AG09319 (cell line): ENCODE measurements at regions not wholly inside any gene's neighbourhood (a gene's known extent, or its start where the extent isn't known, plus 50 kb on each side); places are given as distances from the start of the nearest gene placed in this dataset.
"Not testable (repeated sequence)": the region's sequence is repeated elsewhere in the genome, so short reads cannot be mapped to it uniquely, and the experiment has no call there.

ENCODE experiments used
- DNase-seq: peaks from one replicate; pipeline ENCODE4 v3.0.0-alpha.2; 2010; ENCODE audit warnings: low read depth; ENCODE audit errors: extremely low read depth
- TF ChIP-seq, protein P1 (sequence below): IDR thresholded peaks from 2 replicates; pipeline ENCODE4 v1.5.1; 2011; ENCODE audit warnings: low read depth, mild to moderate bottlenecking, inconsistent platforms, low read length, moderate library complexity

DNA sequence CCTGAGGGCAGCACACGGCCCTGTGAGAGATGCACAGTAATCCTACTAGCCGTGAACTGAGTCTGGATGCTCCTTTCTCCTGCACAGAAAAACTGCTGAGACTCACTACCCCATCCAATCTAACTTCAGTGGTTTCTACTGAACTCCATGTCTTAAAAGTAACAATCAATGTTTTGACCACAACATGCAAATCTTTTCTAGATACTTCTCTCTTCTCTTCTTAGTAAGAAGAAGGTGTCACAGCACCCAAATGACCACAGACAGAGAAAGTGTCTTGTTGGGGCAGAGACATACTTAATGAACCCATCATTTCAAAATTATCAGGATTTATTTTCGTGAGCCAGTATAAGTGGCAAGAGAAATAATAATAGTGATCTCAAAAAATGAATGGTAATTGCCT is 285.8 kb upstream of the MEF2C start:
- TF ChIP-seq, protein P1, sequence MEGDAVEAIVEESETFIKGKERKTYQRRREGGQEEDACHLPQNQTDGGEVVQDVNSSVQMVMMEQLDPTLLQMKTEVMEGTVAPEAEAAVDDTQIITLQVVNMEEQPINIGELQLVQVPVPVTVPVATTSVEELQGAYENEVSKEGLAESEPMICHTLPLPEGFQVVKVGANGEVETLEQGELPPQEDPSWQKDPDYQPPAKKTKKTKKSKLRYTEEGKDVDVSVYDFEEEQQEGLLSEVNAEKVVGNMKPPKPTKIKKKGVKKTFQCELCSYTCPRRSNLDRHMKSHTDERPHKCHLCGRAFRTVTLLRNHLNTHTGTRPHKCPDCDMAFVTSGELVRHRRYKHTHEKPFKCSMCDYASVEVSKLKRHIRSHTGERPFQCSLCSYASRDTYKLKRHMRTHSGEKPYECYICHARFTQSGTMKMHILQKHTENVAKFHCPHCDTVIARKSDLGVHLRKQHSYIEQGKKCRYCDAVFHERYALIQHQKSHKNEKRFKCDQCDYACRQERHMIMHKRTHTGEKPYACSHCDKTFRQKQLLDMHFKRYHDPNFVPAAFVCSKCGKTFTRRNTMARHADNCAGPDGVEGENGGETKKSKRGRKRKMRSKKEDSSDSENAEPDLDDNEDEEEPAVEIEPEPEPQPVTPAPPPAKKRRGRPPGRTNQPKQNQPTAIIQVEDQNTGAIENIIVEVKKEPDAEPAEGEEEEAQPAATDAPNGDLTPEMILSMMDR, result no peak
- no peak for DNase-seq

DNA sequence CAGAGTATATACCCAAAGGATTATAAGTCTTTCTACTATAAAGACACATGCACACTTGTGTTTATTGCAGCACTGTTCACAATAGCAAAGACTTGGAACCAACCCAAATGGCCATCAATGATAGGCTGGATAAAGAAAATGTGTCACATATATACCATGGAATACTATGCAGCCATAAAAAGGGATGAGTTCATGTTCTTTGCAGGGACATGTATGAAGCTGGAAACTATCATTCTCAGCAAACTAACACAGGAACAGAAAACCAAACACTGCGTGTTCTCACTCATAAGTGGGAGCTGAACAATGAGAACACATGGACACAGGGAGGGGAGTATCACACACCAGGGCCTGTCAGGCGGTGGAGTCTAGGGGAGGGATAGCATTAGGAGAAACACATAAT is 281.7 kb upstream of the MEF2C start:
- not testable (repeated sequence) for DNase-seq

GRCh38 chr5:89156226-89156625 is 273.2 kb upstream of the MEF2C start:
- TF ChIP-seq, protein P1, result no peak
- DNase-seq, result no peak

- TF ChIP-seq, protein P1, result no peak
- no peak for DNase-seq
Observed at GRCh38 chr5:89147031-89147430, 264.0 kb upstream of the MEF2C start.

GRCh38 chr5:89137148-89137547 is 254.2 kb upstream of the MEF2C start:
- TF ChIP-seq, protein P1, result no peak
- DNase-seq, result no peak

GRCh38 chr5:89133975-89134374 is 251.0 kb upstream of the MEF2C start:
- TF ChIP-seq, protein P1, result no peak
- DNase-seq, result no peak

- TF ChIP-seq, protein P1, result no peak
- no peak for DNase-seq
Observed at GRCh38 chr5:89133129-89133528, 250.1 kb upstream of the MEF2C start.

DNA sequence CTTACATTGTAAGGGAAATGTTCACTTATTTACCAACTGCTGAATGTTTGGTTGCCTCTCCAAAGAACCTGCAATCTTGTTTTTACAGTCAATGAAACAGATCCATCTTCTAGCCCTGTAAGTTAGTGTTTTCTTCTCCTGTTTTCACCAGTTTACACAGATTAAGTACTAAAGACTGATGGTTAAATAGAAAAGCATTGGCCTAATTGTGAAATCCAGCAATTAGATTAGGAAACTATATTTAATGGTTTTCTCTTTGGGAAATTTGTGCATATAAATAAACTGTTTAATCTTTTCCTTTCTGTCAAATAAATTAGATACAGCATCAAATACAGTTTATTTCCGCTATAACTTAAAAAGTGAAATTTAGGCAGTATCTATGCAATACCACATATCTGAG is 247.9 kb upstream of the MEF2C start:
- TF ChIP-seq, protein P1, result no peak

More for the DNA sequence above, 247.9 kb upstream of the MEF2C start:
- DNase-seq, result no peak
